DMS53 treated with DMSO at 0.1 percent for 48 hours (cell line): ENCODE measurements at regions not wholly inside any gene's neighbourhood (a gene's known extent, or its start where the extent isn't known, plus 50 kb on each side); places are given as distances from the start of the nearest gene placed in this dataset.

Source experiments
- DNase-seq: peaks from one replicate; lab custom pipeline; 2025; ENCODE audit not compliant: unreplicated experiment; lab: John Stamatoyannopoulos, UW

DNA sequence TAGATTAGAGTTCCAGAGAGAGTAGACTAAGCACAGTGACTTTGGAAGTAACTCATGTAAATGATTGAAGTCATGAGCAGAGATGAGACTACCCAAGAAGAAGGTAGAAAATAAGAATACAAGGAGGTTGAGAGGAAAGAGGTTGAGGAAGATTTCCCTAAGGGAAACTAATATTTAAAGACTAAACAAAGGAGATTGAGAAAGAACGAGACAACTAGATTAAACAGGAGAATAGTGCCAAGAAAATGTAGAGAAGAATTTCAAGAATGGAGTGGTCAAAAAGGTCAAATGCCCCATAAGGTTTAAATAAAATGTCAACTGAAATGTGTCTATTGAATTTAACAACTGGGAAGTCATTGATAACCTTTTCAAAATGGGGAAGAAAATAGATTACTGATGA, 59.0 kb downstream of the RPS29 start:
- DNase-seq: no peak

DNA sequence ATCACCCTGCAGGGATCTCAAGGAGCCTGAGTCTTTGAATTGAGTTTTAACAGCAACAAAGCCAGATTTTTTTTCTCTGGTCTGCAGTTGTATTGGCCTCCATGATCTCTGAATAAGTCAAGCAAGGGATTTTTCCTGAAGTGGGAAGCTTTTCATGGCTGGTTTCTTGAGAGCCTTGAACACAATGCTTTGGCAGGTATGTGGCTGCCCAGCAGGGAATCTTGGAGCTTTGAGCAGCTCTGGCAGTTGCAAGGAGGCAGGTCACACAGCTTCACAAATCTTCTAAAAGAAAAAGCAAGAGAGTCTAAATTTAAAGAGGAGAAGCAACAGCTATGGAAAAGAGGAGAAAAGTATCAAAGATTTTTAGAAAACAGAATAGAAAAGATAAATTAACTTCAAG, 60.1 kb downstream of the RPS29 start:
- no peak for DNase-seq

DNA sequence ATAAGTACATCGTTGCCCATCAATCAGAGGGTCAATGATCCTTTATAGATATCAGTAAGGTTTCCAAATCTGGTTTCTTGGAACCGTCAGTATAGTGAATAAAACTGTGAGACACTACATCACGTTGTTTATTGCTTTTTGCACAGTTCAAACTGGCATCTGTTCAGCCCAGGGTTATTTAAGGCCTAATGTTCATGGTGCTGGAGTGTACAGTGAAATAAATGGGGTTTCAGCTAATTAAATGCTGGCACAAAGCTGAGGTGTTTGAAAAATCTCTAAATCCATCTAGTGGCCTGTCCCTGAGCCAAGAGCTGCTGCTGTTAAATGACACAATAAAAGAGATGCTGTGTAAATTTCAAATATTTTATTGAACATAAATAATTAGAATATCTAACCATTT, 69.9 kb downstream of the RPS29 start:
- DNase-seq: no peak

DNA sequence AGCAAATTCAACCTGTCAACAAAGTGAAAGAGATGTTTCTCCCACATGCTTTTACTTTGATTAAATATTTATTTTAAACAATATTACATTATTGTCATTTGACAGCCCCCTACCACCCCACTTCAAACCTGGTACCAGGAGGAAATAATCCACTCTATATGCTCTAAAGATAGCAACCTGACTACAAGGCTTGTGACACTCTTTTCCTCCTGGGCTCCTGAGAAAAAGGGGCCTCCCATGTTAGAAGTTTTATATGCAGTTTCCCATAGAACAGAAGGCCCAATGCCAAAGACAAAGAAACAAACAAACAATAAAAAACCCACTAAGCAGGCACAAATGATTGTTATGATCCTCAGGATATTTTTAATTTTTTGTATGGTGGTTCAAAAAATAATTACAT, 73.6 kb downstream of the RPS29 start:
- no peak for DNase-seq

DNA sequence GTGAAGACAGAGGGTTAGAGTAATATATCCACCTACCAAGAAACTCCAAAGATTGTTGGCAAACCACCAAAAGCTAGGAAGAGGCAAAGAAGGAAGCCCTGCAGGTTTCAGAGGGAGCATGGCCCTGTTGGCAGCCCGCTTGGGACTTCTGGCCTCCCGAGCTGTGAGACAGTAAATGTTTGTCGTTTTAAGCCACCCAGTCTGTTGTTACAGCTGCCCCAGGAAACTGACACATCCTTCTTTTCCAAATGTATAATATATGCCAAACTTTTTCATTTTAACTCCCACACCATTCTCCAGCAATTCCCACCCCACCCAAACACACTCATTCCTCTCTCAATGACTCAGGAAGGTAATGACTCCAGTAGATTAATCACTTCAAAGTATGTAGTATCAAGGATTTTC, 74.0 kb downstream of the RPS29 start:
- DNase-seq: no peak

DNA sequence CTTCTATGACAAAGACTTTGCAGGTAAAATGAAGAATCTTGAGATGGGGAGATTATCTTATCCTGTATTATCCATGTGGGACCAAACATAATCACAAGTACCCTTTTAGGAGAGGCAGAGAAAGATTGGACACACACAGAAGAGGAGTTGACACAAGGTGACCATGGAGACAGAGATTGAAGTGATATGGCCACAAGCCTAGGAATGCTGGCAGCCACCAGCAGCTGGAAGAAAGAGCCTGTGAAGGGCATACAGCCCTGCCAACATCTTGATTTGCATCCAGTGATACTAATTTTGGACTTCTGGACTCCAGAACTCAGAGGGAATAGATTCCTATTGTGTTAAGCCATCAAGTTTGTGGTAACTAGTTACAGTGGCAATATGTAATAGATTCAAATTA, 78.1 kb downstream of the RPS29 start:
- no peak for DNase-seq

DNA sequence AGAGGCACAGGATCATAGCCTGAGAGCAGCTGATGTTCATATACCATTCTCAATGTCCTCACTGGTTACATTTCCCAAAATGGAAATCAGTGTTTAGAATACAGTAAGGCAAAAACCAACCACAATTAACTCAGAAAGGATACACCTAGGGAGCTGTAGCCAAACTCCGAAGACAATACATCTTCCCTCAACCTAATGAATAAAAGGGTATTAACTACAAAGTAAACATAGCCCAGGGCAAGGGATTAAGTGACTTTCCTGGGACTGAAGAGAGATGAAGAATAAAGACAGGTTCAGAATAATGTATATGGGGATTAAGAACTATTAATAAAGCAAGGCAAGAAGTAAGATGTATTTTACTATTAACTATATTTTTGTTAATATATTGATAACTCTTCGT, 79.5 kb downstream of the RPS29 start:
- no peak for DNase-seq

DNA sequence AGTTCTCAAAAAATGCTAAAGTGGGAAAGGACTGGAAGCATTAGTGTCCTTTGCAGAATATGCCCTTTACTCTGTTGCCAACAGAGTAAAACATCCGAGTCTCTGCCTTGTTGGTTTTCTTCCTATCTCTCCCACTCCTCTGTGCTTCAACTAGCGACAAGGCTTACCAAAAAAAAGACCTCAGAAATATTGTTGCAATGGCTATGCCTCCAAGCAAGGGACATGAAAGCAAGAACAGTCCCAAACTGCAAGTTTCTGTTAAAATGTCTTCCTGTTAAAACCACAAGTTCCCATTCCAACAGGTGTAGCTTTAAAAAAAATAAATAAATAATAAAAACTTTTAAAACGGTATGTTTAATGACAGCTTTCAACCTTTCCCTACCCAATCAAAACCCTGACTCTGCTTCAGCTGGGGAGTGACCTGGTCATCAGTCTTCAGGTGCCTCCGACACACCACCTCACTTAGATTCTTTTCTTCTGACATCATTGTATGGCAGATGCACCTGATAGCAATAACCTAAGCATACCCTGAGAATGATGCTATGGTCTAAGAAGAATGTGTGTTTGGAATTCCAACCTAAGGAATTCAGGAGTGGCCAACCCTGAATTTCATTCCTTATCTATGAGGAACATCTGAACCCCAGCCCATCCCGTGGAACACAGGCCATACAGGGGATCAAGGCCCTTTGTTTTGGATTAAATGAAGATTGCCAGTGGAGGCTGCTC, 81.0 kb downstream of the RPS29 start:
- no peak for DNase-seq

DNA sequence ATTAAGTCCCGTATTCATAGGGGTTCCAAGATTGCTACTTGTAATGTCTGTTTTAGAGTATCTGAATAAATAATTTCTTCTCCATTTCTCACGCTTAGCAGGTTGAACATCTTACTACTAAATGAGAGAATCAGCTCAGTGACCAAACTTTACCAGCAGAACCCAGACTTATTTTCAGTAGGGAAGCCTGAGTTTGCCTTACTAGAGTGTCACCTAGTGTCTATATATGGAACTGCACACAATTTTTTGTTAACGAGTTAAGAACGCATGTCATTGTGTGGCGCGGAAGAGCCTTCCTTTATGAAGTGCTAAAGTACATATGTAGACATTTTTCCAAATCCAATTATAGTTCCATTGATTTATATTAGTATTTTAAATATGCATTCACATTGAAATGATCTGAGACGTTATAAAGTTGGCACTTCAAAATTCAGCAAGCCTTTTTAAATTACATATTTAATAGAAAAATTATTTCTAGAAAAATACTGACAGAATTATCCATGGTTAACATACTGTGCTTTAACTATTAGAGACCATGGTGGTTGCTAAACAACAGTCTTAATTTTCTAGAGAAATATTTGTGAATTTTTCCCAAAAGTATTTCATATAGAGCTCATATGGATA, 88.3 kb downstream of the RPS29 start:
- DNase-seq: peak; percentile 60

DNA sequence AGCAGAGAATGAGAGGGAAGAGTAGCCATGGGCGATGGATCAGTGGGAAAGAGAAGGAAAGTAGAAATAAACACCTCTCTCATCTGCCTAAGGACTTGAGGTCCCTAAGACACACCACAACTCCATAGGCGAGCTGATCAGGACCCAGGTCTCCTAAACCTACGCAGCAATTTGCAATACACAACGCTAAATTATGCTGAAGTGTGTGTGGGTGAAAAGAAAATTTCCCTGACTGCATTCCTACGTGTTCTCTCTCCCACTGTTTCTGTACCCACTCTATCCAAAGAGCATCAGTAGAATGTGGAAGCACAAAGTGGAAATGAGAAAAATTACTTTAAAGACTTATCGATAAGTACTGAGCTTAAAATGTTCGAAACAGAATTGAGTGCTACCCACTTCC, 88.9 kb downstream of the RPS29 start:
- no peak for DNase-seq

DNA sequence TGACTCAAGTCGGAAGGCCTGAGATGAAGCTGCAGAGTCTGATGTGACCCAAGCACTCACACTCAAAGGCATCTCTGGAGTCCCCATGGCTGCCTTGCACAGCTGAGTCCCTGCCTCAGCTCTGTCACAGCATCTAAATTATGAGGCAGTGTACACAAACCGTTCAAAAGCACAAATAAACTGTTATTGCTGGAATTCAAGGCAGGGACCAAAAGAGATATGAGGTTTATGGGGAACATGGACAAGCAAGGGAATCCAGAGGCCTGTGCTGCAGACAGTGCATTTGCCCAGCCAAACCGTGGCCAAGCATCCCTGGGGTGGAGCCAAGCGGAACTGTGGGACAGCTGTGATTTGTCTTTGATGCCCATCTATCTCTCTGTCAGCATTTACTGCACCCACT, 91.3 kb downstream of the RPS29 start:
- DNase-seq: no peak

DNA sequence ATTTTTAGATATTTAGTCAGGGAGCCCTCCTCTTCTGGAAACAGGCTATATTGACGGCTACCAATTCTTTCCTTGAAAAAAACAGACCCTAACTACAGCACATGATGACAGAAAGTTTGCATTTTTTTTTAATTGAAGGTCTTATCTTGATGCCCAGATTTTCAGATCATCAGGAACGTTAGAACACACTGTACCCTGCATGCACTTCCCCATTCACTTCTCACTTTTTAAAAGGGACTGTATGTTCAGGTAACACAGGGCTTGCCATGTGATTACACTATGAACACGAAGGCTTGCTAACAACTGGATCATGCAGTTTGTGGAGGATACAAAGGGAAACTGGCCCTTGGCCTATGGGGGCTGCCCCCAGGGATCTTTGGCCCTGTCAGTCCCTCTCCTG, 92.6 kb downstream of the RPS29 start:
- no peak for DNase-seq

DNA sequence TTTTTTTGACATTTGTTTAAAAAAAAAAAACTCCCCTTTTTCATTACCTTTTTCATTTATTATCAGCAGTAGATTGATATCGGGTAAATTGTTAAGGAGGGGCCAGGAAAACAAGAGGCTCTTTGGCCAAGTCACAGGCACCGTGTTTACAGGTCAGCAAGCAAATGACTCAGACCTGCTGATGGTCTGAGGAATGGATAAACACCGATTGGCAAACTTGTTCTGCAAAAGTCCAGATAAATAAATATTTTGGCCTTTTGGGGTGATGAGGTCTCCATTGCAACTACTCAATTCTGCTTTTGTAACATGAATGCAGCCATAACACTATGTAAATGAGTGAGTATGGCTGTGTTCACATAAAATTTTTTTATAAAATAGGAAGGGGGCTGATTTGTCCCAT, 94.0 kb downstream of the RPS29 start:
- DNase-seq: no peak

DNA sequence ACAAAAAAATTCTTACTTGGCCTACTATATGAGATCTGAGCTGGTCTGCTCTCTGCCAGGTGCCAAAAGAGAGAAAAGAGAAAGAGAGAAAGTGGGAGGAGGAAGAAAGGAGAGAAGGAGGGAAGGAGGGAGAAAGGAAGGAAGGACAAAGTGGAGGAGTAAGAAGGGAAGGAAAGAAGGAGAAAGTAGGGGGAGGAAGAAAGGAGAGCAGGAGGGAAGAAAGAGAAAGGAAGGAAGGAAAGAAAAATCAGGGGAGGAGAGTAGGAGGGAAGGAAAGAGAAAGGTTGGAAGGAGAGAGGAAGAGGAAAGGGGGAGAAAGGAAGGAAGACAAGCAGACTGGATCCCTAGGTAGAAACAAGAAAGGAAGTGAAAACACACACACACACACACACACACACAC, 96.8 kb downstream of the RPS29 start:
- DNase-seq: no peak

DNA sequence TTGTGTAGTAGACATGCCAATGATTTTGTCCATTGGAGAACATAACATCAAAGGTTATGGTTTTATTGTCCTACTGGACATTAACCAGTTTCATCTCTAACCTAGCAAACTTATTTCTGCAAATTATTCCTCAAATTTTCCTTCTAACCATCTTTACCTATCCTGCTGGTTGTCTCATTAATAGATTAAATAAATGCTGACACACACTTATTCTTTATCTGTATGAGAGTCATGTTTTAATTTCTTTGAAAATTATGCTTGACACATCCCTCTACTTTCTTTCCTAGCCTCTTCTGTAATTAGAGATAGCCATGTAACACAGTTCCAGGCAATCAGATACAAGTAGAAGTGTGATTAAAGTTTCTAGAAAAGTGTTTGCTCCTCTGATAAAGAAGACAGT, 98.9 kb downstream of the RPS29 start:
- no peak for DNase-seq

DNA sequence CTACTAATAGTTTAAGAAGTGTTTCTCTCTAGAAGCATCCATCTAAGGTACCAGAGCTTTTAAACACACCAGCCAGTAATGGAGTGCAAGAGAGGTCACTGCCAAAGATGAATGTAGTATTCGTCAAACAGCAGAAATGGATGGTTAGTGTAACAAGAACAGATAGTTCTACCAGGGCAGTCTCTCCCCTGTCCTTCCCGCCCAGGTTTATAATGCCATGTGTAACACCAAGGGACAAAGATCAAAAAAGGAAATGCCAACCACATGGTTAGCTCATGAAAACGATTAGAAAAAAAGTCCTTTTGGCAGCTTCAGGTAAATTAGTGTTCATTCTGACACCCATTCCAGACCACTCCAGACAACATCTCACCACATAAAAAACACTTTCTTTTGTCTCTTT, 100.9 kb downstream of the RPS29 start:
- DNase-seq: no peak

DNA sequence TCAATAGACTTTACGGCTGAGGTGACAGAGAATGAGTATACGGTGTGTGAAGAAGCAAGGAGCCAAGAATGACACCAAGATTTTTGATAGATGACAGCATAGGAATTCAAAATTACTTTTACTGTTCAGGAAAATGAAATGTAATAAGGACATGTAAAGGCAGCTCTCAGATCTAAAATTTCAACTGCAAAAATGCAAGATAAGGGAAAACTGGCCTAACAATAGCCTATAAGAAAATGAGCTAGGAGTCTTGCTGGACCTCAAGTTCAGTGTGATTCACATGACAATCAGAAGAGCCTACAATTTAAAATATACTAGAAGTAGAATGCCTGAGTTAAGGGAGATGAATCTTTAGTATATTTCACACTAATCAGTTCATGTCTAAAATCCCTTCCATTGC, 102.0 kb downstream of the RPS29 start:
- DNase-seq: no peak

DNA sequence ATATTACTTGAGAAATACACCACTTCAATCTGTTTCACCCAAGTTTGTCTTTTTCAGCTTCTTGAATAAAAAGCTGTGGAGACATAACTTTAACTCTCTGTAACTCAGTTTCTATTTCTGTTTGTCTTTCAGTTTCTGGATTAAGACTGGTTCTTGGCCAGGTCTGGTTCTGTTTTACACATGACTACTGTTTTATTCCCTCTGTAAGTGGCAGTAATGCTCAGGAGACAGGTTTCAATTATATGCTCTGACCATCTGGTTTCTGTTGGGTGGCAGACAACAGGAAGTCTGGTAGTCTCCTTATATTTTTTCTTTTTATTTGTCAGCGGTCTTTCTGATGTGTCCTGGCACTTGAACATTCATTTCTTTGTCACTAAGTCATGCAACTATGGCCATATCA, 102.9 kb downstream of the RPS29 start:
- DNase-seq: no peak

DNA sequence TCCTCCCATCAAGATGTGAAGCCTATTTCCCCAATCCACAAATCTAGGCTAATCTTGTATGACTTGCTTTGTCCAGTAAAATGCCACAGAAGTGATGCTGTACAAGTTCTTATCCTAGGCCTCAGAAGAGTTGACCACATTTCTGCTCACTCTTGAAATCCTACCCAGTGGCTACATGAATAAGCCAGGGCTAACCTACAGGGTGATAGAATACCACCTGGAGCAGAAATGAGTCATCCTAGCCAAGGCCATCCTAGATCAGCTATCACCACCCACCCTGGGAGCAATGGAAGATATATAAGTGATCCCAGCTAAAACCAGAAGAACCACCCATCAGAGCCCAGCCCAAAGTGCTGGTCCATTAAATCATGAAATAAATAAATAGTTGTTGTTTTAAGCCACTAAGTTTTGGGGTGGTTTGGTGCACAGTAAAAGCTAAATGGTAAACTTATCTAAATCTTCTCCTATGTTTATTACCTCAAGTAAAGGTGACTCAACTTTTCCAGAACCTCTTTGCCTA, 105.1 kb downstream of the RPS29 start:
- no peak for DNase-seq

DNA sequence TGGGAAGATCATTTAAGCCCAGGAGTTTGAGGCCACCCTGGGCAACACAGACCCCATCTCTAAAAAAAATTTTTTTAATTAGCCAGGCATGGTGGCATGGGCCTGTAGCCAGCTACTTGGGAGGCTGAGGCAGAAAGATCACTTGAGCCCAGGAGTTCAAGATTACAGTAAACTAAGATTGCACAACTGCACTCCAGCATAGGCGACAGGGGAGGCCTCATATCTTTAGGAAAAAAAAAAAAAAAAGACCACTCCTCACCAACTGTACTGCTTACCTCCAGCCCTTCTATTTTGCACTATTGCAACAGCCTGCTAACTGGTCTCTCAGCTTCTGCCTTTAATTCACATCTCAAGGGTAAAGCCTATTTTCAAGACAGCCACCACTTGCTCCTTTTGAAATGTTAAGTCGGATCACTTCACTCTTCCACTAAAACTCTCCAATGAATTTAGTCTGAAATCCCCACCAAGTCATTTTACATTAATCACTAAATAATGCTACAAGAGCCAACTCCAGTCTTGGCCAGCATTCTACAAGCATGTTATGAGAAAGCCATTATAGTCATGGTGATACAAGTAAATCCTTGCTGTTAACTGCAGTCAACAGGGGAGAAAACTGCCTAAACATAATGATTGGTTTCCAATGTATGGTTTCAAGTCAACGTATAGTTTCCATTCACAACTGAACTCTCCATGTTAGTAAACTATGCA, 106.0 kb downstream of the RPS29 start:
- no peak for DNase-seq

DNA sequence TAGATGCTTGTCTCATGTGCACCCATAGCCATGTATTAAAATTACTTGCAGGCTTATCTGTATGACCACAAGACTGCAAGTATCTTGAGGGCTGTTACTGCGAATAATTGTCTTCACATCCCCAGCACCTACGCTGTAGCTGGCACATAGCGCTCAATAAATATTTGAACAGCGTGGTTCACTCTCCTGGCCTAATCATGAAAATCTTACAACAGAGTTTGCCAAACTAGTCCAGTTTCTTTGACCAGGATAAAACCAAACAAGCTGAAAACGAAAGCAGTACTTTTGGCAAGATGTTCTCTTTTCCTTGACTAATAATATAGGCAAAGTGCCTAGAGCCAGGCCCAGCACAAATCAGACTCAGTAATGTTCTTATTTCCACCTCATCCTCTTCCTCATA, 106.7 kb downstream of the RPS29 start:
- no peak for DNase-seq

DNA sequence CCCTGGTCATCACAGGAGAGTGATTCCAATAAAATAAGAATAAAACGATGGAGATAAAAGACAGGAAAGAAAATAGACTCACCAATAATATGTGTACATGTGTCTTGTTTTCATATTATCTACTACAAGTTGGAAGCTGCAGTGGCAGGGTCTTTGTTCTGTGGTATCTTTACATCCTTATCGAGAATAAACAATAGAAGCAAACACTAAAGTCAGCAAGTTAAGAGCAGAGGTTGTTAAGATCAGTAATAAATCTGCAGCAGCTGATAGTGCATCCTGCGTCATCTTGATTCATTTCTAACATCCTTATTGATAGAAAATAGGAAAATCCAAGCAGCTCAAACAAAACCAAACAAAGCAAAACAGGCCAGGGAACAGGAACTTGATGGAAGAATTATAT, 107.4 kb downstream of the RPS29 start:
- no peak for DNase-seq
